Epithelial cell of esophagus (primary cell): ENCODE measurements at regions not wholly inside any gene's neighbourhood (a gene's known extent, or its start where the extent isn't known, plus 50 kb on each side); places are given as distances from the start of the nearest gene placed in this dataset.

Experiments
- DNase-seq: peaks from one replicate; pipeline ENCODE4 v3.0.0; 2010; ENCODE audit warnings: low read depth
- H3K4me3 ChIP-seq: 2 replicates; pipeline ENCODE4 v1.5.1; 2011; ENCODE audit warnings: mild to moderate bottlenecking, low read length, control low read depth
- CTCF ChIP-seq: IDR thresholded peaks from 2 replicates; pipeline ENCODE4 v1.5.1; 2011; ENCODE audit warnings: low read depth, mild to moderate bottlenecking, low read length, control low read depth, inconsistent platforms; ENCODE audit not compliant: insufficient read depth; ENCODE audit errors: missing control alignments

- H3K4me3 ChIP-seq = no peak overlapping the region
- no peak for DNase-seq
- TF ChIP-seq CTCF = no peak
Observed at GRCh38 chr5:92484484-92484883, 1096.5 kb downstream of the NR2F1-AS1 start.

GRCh38 chr5:92472981-92473566 is 1090.0 kb upstream of the ARRDC3 start:
- TF ChIP-seq CTCF = no peak
- H3K4me3 ChIP-seq = no peak overlapping the region
- DNase-seq = no peak

GRCh38 chr5:92471861-92472260 is 1088.7 kb upstream of the ARRDC3 start:
- no peak overlapping the region for H3K4me3 ChIP-seq
- no peak for DNase-seq
- TF ChIP-seq CTCF = no peak

GRCh38 chr5:92470770-92471169 is 1087.7 kb upstream of the ARRDC3 start:
- no peak for DNase-seq
- no peak overlapping the region for H3K4me3 ChIP-seq
- peak; percentile 8 for TF ChIP-seq CTCF

- no peak overlapping the region for H3K4me3 ChIP-seq
- no peak for TF ChIP-seq CTCF
Observed at GRCh38 chr5:92468295-92468694, 1085.2 kb upstream of the ARRDC3 start.

GRCh38 chr5:92467695-92468094 is 1084.6 kb upstream of the ARRDC3 start:
- H3K4me3 ChIP-seq = no peak overlapping the region
- no peak for TF ChIP-seq CTCF
- DNase-seq = no peak

More at GRCh38 chr5:92468295-92468694, 1085.2 kb upstream of the ARRDC3 start:
- DNase-seq = no peak

GRCh38 chr5:92460505-92460904 is 1077.4 kb upstream of the ARRDC3 start:
- no peak for TF ChIP-seq CTCF
- H3K4me3 ChIP-seq = no peak overlapping the region
- no peak for DNase-seq
